A673 (cell line): ENCODE measurements at regions not wholly inside any gene's neighbourhood (a gene's known extent, or its start where the extent isn't known, plus 50 kb on each side); places are given as distances from the start of the nearest gene placed in this dataset.

Experiments
- BruUV-seq: library from RNA; stranded (reverse); fragments of 400-500 nt; replicated peaks from 2 replicates; lab custom pipeline; 2021; lab: Mats Ljungman, UMichigan
- CTCF ChIA-PET: fragments of 300-600 bp; sonication (Branson Sonifier 250); formaldehyde crosslinking; loops from one replicate; lab custom pipeline; 2022; ENCODE audit warnings: antibody characterized with exemption; lab: Charles Lee
- POLR2A ChIA-PET: fragments of 300-600 bp; sonication (Branson Sonifier 250); formaldehyde crosslinking; loops from one replicate; lab custom pipeline; 2022; ENCODE audit warnings: antibody characterized with exemption; ENCODE audit not compliant: low non-redundant PET; lab: Charles Lee
- DNase-seq: peaks from one replicate; pipeline ENCODE4 v3.0.0-alpha.2; 2015; ENCODE audit warnings: low spot score
- H3K27ac ChIP-seq: fragments of 200-600 bp; sonication (generic); 2 replicates; pipeline ENCODE4 v1.5.1; 2016; ENCODE audit warnings: mixed run types, low read depth, mild to moderate bottlenecking, mixed read lengths, antibody characterized with exemption, low read length; ENCODE audit not compliant: poor library complexity, severe bottlenecking
- H3K27me3 ChIP-seq: fragments of 200-600 bp; sonication (generic); replicated peaks from 2 replicates; pipeline ENCODE4 v1.6.1; 2017; ENCODE audit warnings: mixed run types, low read depth, mild to moderate bottlenecking, mixed read lengths, antibody characterized with exemption, low read length; ENCODE audit not compliant: insufficient read depth, poor library complexity
- H3K36me3 ChIP-seq: fragments of 200-600 bp; sonication (generic); 2 replicates; pipeline ENCODE4 v1.6.1; 2016; ENCODE audit warnings: mixed run types, mild to moderate bottlenecking, mixed read lengths, antibody characterized with exemption, low read length; ENCODE audit not compliant: insufficient read depth, poor library complexity, severe bottlenecking
- H3K4me1 ChIP-seq: fragments of 200-600 bp; sonication (generic); 2 replicates; pipeline ENCODE4 v1.6.1; 2017; ENCODE audit warnings: mixed run types, mild to moderate bottlenecking, mixed read lengths, antibody characterized with exemption, low read length; ENCODE audit not compliant: insufficient read depth, poor library complexity, severe bottlenecking
- H3K4me3 ChIP-seq: fragments of 200-600 bp; sonication (generic); 2 replicates; pipeline ENCODE4 v1.5.1; 2016; ENCODE audit warnings: low read depth, mixed run types, mild to moderate bottlenecking, mixed read lengths, low read length; ENCODE audit not compliant: poor library complexity, severe bottlenecking
- H3K9me3 ChIP-seq: fragments of 200-600 bp; sonication (generic); 2 replicates; pipeline ENCODE4 v1.6.1; 2016; ENCODE audit warnings: mixed run types, low read depth, mild to moderate bottlenecking, mixed read lengths, antibody characterized with exemption, low read length; ENCODE audit not compliant: poor library complexity, severe bottlenecking
- CTCF ChIP-seq: fragments of 300-800, 200-600 bp; sonication (generic); conservative IDR thresholded peaks from 2 replicates; pipeline ENCODE4 v1.5.1; 2017; ENCODE audit warnings: low read depth, mild to moderate bottlenecking, antibody characterized with exemption, low read length, moderate library complexity, mixed read lengths
- EZH2 ChIP-seq: fragments of 200-600 bp; sonication (generic); IDR thresholded peaks from 2 replicates; pipeline ENCODE4 v1.6.1; 2017; ENCODE audit warnings: borderline replicate concordance, low read depth, mild to moderate bottlenecking, mixed read lengths, antibody characterized with exemption, low read length; ENCODE audit not compliant: poor library complexity, severe bottlenecking
- intact Hi-C: fragments of 100-400 bp; cut with micrococcal nuclease; formaldehyde crosslinking; loops from one replicate; pipeline ENCODE4 v1.10.0; 2022; ENCODE audit not compliant: unreplicated experiment

- H3K9me3 ChIP-seq, result no peaks in the 10 kb centered on the region
- ChIA-PET POLR2A (no interaction called here), CTCF (no interaction called here)
- no peak overlapping the region for H3K4me3 ChIP-seq
- H3K4me1 ChIP-seq, result no peaks in the 10 kb centered on the region
- H3K27me3 ChIP-seq, result no peaks in the 10 kb centered on the region
- intact Hi-C loops, result no loop called here
- no peak overlapping the region for H3K27ac ChIP-seq
- TF ChIP-seq CTCF (no peak), EZH2 (no peak)
- no peak for DNase-seq
- BruUV-seq, result no TSS peak
- no peaks in the 10 kb centered on the region for H3K36me3 ChIP-seq
Measured at GRCh38 chr17:65406552-65406951, 154.9 kb downstream of the AXIN2 start.

- TF ChIP-seq EZH2, result no peak
- no peak for TF ChIP-seq CTCF
- DNase-seq, result no peak
- Histone ChIP-seq H3K36me3 (no peaks in the 10 kb centered on the region), H3K4me1 (no peaks in the 10 kb centered on the region), H3K27me3 (no peaks in the 10 kb centered on the region), H3K27ac (no peak overlapping the region), H3K4me3 (no peak overlapping the region), H3K9me3 (no peaks in the 10 kb centered on the region)
- CTCF ChIA-PET, result no interaction called here
- BruUV-seq, result no TSS peak
- intact Hi-C loops, result no loop called here
- POLR2A ChIA-PET, result no interaction called here
Measured at GRCh38 chr17:65405563-65405962, 155.9 kb downstream of the AXIN2 start.

GRCh38 chr17:65404761-65405160 is 156.7 kb downstream of the AXIN2 start:
- no TSS peak for BruUV-seq
- Histone ChIP-seq H3K4me3 (no peak overlapping the region), H3K4me1 (no peaks in the 10 kb centered on the region), H3K27ac (no peak overlapping the region), H3K36me3 (no peaks in the 10 kb centered on the region), H3K27me3 (no peaks in the 10 kb centered on the region), H3K9me3 (no peaks in the 10 kb centered on the region)
- CTCF ChIA-PET, result no interaction called here
- intact Hi-C loops, result no loop called here
- POLR2A ChIA-PET, result no interaction called here
- no peak for DNase-seq
- TF ChIP-seq CTCF (no peak), EZH2 (no peak)
